Glutamatergic neuron (in vitro differentiated cells): ENCODE measurements at regions not wholly inside any gene's neighbourhood (a gene's known extent, or its start where the extent isn't known, plus 50 kb on each side); places are given as distances from the start of the nearest gene placed in this dataset.

Source experiments
- DNase-seq: peaks from one replicate; pipeline ENCODE4 v3.0.0; 2022
- H3K27ac Mint-ChIP-seq: one replicate; pipeline ENCODE4 v1.8.0; 2020; ENCODE audit warnings: mild to moderate bottlenecking, mixed read lengths, inconsistent platforms; ENCODE audit not compliant: unreplicated experiment
- H3K27me3 Mint-ChIP-seq: one replicate; pipeline ENCODE4 v1.8.0; 2020; ENCODE audit warnings: mild to moderate bottlenecking, moderate library complexity, mixed read lengths, inconsistent platforms; ENCODE audit not compliant: unreplicated experiment
- H3K36me3 Mint-ChIP-seq: one replicate; pipeline ENCODE4 v1.8.0; 2020; ENCODE audit warnings: mild to moderate bottlenecking, mixed read lengths, inconsistent platforms; ENCODE audit not compliant: unreplicated experiment
- H3K4me1 Mint-ChIP-seq: one replicate; pipeline ENCODE4 v1.8.0; 2020; ENCODE audit warnings: mild to moderate bottlenecking, low read depth, mixed read lengths, inconsistent platforms; ENCODE audit not compliant: unreplicated experiment
- H3K4me3 Mint-ChIP-seq: one replicate; pipeline ENCODE4 v1.8.0; 2020; ENCODE audit warnings: mild to moderate bottlenecking, mixed read lengths, inconsistent platforms; ENCODE audit not compliant: unreplicated experiment
- H3K9me3 Mint-ChIP-seq: one replicate; pipeline ENCODE4 v1.8.0; 2020; ENCODE audit warnings: mild to moderate bottlenecking, moderate library complexity, mixed read lengths, inconsistent platforms; ENCODE audit not compliant: unreplicated experiment
- TF ChIP-seq, protein P1 (sequence below): fragments of 200-600 bp; sonication (generic); IDR thresholded peaks from one replicate; pipeline ENCODE4 v1.5.0; 2021; ENCODE audit not compliant: partially characterized antibody, unreplicated experiment

DNA sequence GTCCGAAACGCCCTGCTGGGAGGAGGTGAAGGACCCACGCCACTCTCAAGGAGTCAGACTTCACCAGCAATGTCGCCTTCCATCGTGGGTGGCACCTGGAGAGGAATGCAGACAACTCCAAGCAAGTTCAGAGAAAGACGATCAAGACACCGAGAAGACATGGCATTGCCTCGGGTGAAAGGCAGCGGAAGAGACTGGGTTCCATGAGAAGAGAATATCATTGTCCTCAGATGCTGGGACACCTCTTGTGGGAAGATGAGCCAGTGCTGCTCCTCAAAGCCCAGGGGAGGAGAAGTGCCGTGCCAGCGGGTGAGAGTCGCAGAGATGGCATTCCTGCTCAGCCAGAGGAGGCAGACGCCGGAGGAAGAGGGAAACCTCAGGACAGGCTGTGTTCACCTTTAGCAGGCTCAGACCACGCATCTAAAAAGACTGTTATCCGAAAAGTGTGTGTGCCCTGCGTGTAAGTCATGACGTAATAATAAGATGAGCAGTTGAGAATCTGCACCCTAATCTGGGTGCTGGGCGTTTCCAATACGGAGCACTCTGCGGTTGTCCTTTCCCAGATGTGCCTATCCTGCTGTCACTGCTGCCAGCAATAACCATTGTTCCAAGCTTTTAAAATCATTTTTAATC lies 144.6 kb upstream of the SPACA7 start:
- Mint-ChIP-seq H3K4me3 (no peak overlapping the region), H3K4me1 (no peaks in the 10 kb centered on the region), H3K9me3 (peaks cover 3% of the 10 kb centered on the region), H3K27me3 (peaks cover 5% of the 10 kb centered on the region), H3K36me3 (peaks cover 14% of the 10 kb centered on the region), H3K27ac (no peak overlapping the region)
- DNase-seq: no peak
- TF ChIP-seq, protein P1, sequence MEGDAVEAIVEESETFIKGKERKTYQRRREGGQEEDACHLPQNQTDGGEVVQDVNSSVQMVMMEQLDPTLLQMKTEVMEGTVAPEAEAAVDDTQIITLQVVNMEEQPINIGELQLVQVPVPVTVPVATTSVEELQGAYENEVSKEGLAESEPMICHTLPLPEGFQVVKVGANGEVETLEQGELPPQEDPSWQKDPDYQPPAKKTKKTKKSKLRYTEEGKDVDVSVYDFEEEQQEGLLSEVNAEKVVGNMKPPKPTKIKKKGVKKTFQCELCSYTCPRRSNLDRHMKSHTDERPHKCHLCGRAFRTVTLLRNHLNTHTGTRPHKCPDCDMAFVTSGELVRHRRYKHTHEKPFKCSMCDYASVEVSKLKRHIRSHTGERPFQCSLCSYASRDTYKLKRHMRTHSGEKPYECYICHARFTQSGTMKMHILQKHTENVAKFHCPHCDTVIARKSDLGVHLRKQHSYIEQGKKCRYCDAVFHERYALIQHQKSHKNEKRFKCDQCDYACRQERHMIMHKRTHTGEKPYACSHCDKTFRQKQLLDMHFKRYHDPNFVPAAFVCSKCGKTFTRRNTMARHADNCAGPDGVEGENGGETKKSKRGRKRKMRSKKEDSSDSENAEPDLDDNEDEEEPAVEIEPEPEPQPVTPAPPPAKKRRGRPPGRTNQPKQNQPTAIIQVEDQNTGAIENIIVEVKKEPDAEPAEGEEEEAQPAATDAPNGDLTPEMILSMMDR: no peak

DNA sequence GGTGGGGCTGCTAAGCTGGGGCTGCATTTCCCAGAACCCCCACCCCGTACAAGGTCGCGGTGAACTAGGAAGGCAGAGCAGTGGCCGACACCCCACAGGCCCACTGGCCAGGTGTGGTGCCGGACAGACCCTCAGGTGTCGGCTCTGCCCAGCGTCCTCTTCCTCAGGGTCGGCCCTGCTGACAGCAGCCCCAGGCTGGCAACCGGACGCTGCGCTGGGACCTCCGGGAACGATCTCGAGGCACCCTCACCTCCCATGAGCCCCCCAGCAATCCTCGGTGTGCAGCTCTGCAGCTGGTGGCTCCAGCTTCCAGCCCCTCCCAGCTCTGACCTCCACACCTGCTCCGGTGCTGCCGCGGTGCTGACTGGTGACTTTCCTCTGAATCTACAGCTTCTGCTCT lies 142.9 kb upstream of the SPACA7 start:
- Mint-ChIP-seq H3K4me3 (no peak overlapping the region), H3K36me3 (peaks cover 7% of the 10 kb centered on the region), H3K4me1 (no peaks in the 10 kb centered on the region), H3K9me3 (peaks cover 5% of the 10 kb centered on the region), H3K27ac (no peak overlapping the region), H3K27me3 (peaks cover 5% of the 10 kb centered on the region)
- TF ChIP-seq, protein P1: no peak
- no peak for DNase-seq

- Mint-ChIP-seq H3K4me1 (no peaks in the 10 kb centered on the region), H3K27me3 (peaks cover 5% of the 10 kb centered on the region), H3K9me3 (peaks cover 5% of the 10 kb centered on the region), H3K27ac (no peak overlapping the region), H3K36me3 (peaks cover 7% of the 10 kb centered on the region), H3K4me3 (no peak overlapping the region)
- TF ChIP-seq, protein P1: no peak
- DNase-seq: no peak
Observed at GRCh38 chr13:112233716-112234115, 142.4 kb upstream of the SPACA7 start.

- no peak overlapping the region for H3K4me3 Mint-ChIP-seq
- peaks cover 5% of the 10 kb centered on the region for H3K9me3 Mint-ChIP-seq
Observed at GRCh38 chr13:112234131-112234875, 141.9 kb upstream of the SPACA7 start.

DNA sequence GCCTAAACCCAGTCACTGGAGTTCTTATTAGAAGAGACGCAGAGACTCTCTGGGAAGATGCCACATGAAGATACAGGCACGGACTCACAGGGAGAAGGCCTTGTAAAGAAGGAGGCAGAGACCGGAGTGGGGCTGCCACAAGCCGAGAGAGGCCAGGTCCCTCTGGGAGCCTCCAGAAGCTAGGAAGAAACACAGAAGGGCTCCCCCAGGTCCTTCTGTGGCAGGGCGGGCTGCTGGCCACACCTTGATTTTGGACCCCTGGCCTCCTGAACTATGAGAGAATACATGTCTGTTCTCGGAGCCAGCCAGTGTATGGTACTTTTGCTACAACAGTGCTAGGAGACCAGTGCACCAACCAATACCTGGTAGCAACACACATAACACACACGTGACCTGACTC lies 140.1 kb upstream of the SPACA7 start:
- DNase-seq: no peak
- Mint-ChIP-seq H3K36me3 (peaks cover 7% of the 10 kb centered on the region), H3K27me3 (peaks cover 5% of the 10 kb centered on the region), H3K9me3 (peaks cover 3% of the 10 kb centered on the region), H3K4me1 (no peaks in the 10 kb centered on the region), H3K27ac (no peak overlapping the region), H3K4me3 (no peak overlapping the region)
- TF ChIP-seq, protein P1: no peak

More at GRCh38 chr13:112234131-112234875, 141.9 kb upstream of the SPACA7 start:
- TF ChIP-seq, protein P1: no peak
- no peak for DNase-seq
- H3K27ac Mint-ChIP-seq: no peak overlapping the region
- peaks cover 5% of the 10 kb centered on the region for H3K27me3 Mint-ChIP-seq
- H3K36me3 Mint-ChIP-seq: peaks cover 7% of the 10 kb centered on the region
- H3K4me1 Mint-ChIP-seq: no peaks in the 10 kb centered on the region
